Natural killer cell (primary cell): ENCODE measurements at regions not wholly inside any gene's neighbourhood (a gene's known extent, or its start where the extent isn't known, plus 50 kb on each side); places are given as distances from the start of the nearest gene placed in this dataset.

Experiments
- ATAC-seq, 3 donors: fragments of 150-1000 bp in 2 of 3; fragments of 200-7000 bp in 1 of 3; cut with Tn5 transposase; 1 replicate in 1 of 3; 2 replicates in 2 of 3; pipeline ENCODE4 v1.10.0; 2021; ENCODE audit warnings: mild to moderate bottlenecking in 2 of 3, moderate library complexity in 2 of 3
- DNase-seq, 2 donors: peaks; one replicate each; pipeline versions ENCODE4 v3.0.0 to v3.0.0-alpha.2; 2013 to 2021; ENCODE audit warnings: mixed read lengths in 1 of 2
- H3K27ac ChIP-seq: one replicate; pipeline ENCODE4 v1.5.1; 2013; ENCODE audit warnings: mild to moderate bottlenecking, low read length
- H3K27me3 ChIP-seq: one replicate; pipeline ENCODE4 v1.6.1; 2013; ENCODE audit warnings: low read length; ENCODE audit not compliant: control insufficient read depth, insufficient read depth
- H3K36me3 ChIP-seq: one replicate; pipeline ENCODE4 v1.6.1; 2013; ENCODE audit warnings: low read length; ENCODE audit not compliant: control insufficient read depth, insufficient read depth
- H3K4me1 ChIP-seq: one replicate; pipeline ENCODE4 v1.6.1; 2013; ENCODE audit warnings: low read length; ENCODE audit not compliant: control insufficient read depth, insufficient read depth
- H3K4me3 ChIP-seq: one replicate; pipeline ENCODE4 v1.5.1; 2013; ENCODE audit warnings: low read length
- H3K9me3 ChIP-seq: one replicate; pipeline ENCODE4 v1.6.1; 2013; ENCODE audit warnings: low read length; ENCODE audit not compliant: control insufficient read depth, insufficient read depth
- H3K27ac Mint-ChIP-seq, 2 donors: one replicate each; pipeline ENCODE4 v1.8.0; 2022; ENCODE audit warnings: mild to moderate bottlenecking in 2 of 2, mixed read lengths in 2 of 2, moderate library complexity in 1 of 2
- H3K27me3 Mint-ChIP-seq, 2 donors: one replicate each; pipeline ENCODE4 v1.8.0; 2022; ENCODE audit warnings: low read depth in 2 of 2, mixed read lengths in 2 of 2
- H3K36me3 Mint-ChIP-seq: one replicate; pipeline ENCODE4 v1.8.0; 2022; ENCODE audit warnings: mixed read lengths
- H3K4me1 Mint-ChIP-seq, 2 donors: one replicate each; pipeline ENCODE4 v1.8.0; 2022; ENCODE audit warnings: mixed read lengths in 2 of 2
- H3K4me3 Mint-ChIP-seq: one replicate; pipeline ENCODE4 v1.8.0; 2022; ENCODE audit warnings: mild to moderate bottlenecking, moderate library complexity, mixed read lengths
- H3K9me3 Mint-ChIP-seq, 2 donors: one replicate each; pipeline ENCODE4 v1.8.0; 2022; ENCODE audit warnings: mixed read lengths in 2 of 2
- WGBS: methylation state at CpG from one replicate; pipeline ENCODE4 v1.1.7; 2013; ENCODE audit warnings: missing lambda C conversion rate; ENCODE audit not compliant: insufficient coverage; 5-methylcytosine and 5-hydroxymethylcytosine counted together
- intact Hi-C: fragments of 100-400 bp; cut with micrococcal nuclease; formaldehyde crosslinking; loops from one replicate; pipeline ENCODE4 v1.14.2; 2022
- TF ChIP-seq, protein P1 (sequence below): fragments of 200-600 bp; IDR thresholded peaks from one replicate; pipeline ENCODE4 v1.8.0; 2022; ENCODE audit warnings: antibody characterized with exemption

DNA sequence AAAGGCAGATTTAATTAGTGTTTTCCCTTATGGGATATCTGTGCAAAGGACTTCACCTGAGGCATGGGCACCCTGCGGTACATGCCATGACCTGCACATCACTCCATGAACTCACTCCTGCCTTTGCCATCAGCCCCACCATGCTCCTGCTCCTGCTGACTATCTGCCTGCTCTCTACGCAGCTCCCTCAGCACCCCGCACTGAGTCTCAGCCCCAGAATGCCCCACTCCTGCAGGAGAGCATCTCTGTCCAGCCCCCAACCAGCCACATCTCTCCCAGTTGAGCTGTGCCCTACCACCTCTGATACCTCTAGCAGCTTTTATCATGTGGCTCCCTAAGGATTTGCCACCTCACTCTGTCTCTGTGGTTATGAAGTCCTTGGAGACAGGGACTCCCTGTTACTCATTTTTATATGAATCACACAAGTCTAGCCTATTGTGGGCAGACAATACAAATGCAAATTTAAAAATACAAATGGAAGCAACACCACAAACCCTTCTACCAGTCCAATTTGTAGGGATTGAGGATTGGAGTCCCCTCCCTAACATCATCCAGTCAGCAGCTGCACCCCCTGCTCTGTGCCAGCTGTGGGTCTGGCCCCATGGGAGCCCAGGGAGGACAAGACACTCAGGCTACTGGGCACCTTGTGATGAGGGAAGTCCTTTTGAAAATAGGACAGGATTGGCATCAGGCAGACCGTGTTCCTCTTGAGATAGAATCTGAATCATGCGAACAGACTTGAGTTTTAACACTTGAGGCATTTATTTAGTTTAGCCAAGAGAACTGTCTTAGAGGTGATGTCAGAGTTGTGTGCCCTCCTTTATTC, 689.6 kb upstream of the HS6ST1 start:
- Histone ChIP-seq H3K4me1 (no peaks in the 10 kb centered on the region), H3K27me3 (no peaks in the 10 kb centered on the region), H3K27ac (no peak overlapping the region), H3K9me3 (no peaks in the 10 kb centered on the region), H3K4me3 (no peak overlapping the region), H3K36me3 (no peaks in the 10 kb centered on the region)
- Mint-ChIP-seq H3K27ac (no peak overlapping the region), H3K4me1 (no peaks in the 10 kb centered on the region), H3K27me3 (no peaks in the 10 kb centered on the region), H3K9me3 (peaks cover 0 to 2% of the 10 kb centered on the region in 2 donors), H3K4me3 (no peak overlapping the region), H3K36me3 (no peaks in the 10 kb centered on the region)
- WGBS, result 92% methylated on average over 5 of the region's 5 CpGs
- ATAC-seq, result no peak
- TF ChIP-seq, protein P1, sequence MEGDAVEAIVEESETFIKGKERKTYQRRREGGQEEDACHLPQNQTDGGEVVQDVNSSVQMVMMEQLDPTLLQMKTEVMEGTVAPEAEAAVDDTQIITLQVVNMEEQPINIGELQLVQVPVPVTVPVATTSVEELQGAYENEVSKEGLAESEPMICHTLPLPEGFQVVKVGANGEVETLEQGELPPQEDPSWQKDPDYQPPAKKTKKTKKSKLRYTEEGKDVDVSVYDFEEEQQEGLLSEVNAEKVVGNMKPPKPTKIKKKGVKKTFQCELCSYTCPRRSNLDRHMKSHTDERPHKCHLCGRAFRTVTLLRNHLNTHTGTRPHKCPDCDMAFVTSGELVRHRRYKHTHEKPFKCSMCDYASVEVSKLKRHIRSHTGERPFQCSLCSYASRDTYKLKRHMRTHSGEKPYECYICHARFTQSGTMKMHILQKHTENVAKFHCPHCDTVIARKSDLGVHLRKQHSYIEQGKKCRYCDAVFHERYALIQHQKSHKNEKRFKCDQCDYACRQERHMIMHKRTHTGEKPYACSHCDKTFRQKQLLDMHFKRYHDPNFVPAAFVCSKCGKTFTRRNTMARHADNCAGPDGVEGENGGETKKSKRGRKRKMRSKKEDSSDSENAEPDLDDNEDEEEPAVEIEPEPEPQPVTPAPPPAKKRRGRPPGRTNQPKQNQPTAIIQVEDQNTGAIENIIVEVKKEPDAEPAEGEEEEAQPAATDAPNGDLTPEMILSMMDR, result no peak
- no peak for DNase-seq
- intact Hi-C loops, result no loop called here

- Histone ChIP-seq H3K4me3 (no peak overlapping the region), H3K4me1 (no peaks in the 10 kb centered on the region), H3K27ac (no peak overlapping the region), H3K9me3 (no peaks in the 10 kb centered on the region), H3K27me3 (no peaks in the 10 kb centered on the region), H3K36me3 (no peaks in the 10 kb centered on the region)
- Mint-ChIP-seq H3K36me3 (no peaks in the 10 kb centered on the region), H3K9me3 (peaks cover 0 to 2% of the 10 kb centered on the region in 2 donors), H3K27me3 (no peaks in the 10 kb centered on the region), H3K4me1 (no peaks in the 10 kb centered on the region), H3K27ac (no peak overlapping the region), H3K4me3 (no peak overlapping the region)
- ATAC-seq (no peak), DNase-seq (no peak)
- intact Hi-C loops, result no loop called here
- TF ChIP-seq, protein P1, result no peak
- WGBS, result 84% methylated on average over 12 of the region's 12 CpGs
Measured at GRCh38 chr2:129008881-129009554, 690.4 kb upstream of the HS6ST1 start.

DNA sequence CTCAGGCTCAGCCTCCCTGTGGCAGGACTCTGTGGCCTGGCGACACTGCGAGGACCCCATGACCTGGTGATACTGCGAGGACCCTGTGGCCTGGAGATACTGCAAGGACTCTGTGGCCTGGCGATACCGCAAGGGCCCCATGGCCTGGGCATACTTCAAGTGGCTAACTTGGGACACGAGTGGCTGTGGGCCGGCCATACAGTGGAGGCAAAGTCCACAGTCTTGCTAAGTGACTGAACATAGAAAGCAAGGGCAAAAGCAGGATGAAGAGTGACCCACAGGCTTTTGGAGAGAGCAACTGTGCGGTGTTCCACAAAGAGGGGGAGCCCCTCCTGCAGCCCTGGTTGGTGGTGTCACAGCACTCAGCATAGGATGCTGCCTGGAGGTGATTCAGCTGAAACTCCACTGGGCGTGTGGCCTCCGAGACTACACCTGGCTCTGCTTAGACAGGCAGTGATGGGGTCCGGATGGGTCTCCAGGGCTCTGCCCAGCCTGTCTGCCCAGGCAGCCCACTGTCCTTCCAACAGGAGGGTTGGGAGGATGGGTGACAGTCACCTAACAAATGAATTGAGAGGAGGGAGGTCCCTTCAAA, 691.0 kb upstream of the HS6ST1 start:
- H3K4me1 Mint-ChIP-seq, result no peaks in the 10 kb centered on the region
- Histone ChIP-seq H3K4me1 (no peaks in the 10 kb centered on the region), H3K36me3 (no peaks in the 10 kb centered on the region), H3K9me3 (no peaks in the 10 kb centered on the region), H3K4me3 (no peak overlapping the region), H3K27ac (no peak overlapping the region), H3K27me3 (no peaks in the 10 kb centered on the region)
- peaks cover 0 to 3% of the 10 kb centered on the region in 2 donors for H3K9me3 Mint-ChIP-seq
- H3K36me3 Mint-ChIP-seq, result no peaks in the 10 kb centered on the region
- H3K4me3 Mint-ChIP-seq, result no peak overlapping the region
- ATAC-seq, result no peak
- no peak overlapping the region for H3K27ac Mint-ChIP-seq
- H3K27me3 Mint-ChIP-seq, result no peaks in the 10 kb centered on the region
- intact Hi-C loops, result no loop called here
- TF ChIP-seq, protein P1, result no peak
- WGBS, result 93% methylated on average over 11 of the region's 11 CpGs
- no peak for DNase-seq
